HG02885 (cell line): ENCODE measurements at regions not wholly inside any gene's neighbourhood (a gene's known extent, or its start where the extent isn't known, plus 50 kb on each side); places are given as distances from the start of the nearest gene placed in this dataset.

Experiments
- ATAC-seq: cut with Tn5 transposase; IDR thresholded peaks from one replicate; pipeline ENCODE4 v1.9.1; 2021; ENCODE audit warnings: mild to moderate bottlenecking; ENCODE audit not compliant: unreplicated experiment, poor library complexity

DNA sequence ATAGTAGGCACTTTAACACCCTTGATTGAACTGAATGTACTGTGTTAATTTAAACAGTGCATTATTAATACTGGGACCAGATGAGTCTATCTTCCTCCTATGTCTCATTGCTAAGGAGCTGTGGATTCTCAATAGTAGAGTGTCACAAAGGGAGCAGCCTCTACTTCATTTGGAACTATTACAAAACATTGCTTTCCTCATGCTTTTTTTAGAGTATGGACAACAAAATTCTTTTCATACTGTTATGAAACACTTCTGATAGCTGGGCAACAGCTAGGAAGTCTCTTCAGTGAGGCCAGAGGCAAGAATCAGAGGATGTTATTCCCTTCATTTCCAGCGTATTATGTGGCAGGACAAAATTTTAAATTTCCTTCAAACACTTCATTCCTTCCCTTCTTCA, 160.8 kb downstream of the FBXO8 start:
- ATAC-seq: no peak

DNA sequence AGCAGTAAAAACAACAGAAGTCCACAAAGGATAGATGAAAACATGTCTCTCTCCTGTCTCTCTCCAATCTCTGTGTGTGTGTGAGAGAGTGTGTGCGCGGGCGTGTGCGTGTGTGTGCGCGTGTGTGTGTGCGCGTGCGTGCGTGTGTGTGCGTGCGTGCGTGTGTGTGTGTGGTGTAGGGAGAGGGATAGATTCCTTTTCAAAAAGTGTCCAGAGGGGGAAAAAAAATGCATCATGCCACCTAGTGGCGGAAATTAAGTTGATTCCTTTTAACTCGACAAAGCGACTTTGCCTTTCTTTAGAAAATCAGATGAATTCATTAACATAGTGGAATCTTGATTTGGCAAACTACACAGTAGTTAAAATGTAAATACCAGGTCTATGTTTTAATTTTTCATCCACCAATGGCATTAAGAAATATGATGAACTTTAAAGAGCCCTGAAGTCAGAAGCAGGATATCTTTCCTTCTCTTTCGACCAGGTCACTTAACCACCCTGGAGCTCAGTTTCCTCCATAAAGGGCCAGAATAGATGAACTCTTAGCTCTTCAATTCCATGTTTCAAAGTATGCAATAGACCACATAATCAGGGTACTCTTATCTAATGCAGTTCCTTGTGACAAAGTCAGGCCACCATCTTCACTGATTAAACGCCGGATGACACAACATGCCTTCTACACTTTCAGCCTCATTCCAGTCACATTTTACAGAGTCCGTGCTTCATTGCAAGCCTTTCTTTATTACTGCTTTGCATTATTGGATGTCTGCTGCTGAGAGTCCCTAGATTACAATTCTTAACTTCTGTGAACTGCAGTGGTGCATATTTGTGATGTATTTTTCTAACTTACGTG, 162.8 kb downstream of the FBXO8 start:
- peak; percentile 75 for ATAC-seq

DNA sequence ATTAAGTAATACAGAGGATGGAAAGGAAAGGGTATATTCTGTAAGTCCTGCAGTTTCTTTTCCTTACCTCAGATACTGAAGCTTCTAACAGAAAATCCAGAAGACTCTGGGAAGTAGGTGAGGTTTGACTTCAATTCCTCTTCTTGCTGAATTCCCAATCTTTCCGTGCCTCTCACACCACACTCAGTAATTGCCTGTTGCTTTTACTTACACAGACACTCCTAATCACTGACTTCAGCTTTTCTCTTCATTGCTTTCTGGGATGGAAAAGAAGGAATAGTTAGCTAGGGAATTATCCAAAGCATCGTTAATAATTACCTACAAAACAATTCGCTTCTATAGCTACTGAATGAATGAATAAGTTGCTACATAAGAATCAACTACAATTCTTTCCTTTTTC, 163.6 kb downstream of the FBXO8 start:
- ATAC-seq: no peak

DNA sequence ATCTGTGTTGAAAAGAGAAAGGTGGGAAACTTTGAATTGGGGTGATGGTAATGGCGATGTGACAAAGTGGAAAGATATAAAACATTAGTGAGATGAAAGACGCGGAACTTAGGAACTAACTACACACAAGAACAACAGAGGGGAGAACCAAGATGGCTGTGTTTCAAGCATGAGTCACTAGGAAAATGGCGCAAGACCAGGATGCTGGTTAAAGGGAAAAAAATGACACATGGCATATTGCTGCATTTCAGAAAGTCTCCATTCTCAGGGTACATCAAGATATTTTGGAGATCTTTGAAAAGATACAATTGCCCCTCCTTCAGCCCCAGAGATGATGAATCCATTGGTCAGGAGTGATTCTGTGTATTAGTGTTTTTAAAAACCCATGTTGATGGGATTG, 164.4 kb downstream of the FBXO8 start:
- no peak for ATAC-seq

DNA sequence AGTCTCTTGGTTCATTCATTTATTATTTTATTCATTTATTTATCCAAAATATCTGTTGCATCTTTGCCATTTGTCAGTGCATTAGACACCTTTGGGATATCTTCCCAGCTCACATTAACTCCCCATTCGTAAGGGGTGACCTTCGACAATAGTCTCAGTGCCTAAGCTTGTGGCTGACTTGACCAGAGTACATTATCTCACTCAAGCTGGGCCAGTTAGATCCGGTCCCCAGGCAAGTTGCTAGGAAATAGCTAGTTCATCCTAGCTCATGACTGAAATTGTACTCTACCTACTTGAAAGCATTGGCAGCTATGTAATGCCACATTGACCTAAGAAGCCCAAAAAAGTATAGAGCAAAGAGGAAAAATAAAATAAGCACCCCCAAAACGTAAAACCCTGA, 165.3 kb downstream of the FBXO8 start:
- no peak for ATAC-seq

GRCh38 chr4:174117445-174117844, 166.0 kb downstream of the FBXO8 start:
- no peak for ATAC-seq

DNA sequence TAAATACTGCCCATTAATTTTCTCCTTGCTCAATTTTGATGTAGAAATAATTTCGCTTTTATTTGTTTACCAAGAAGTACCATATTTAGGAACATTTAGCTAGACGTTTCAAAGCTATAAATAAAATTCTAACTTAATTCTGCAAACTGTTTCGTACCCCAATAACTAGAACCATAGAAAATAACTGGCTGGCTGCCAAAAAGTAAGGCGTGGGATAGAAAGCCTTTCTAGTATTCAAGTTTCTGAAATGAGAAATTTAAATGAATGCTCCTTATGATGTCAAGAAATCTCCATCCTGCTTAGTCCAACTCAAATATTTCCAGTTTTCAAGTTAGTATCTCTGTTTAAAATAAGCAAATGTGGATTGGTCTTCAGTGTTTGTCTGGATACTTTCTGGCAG, 167.4 kb downstream of the FBXO8 start:
- no peak for ATAC-seq

DNA sequence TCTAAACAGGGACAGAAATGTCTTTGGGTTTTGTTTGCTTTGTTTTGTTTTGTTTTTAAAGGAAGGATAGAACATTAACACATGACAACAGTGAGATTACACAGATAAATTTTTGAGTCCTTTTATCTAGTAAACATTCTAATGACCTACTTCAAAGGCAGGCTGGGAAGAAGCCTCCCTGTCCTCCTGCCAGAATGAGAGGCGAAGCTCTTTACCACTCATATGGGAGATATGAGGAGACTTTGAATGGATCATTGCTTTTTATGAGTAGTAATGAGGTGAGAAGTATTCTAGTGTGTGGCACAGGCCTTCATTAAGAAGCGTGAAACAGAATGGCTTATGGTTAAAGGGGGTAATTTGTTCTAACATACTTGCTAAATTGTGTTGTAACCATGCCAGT, 172.0 kb downstream of the FBXO8 start:
- no peak for ATAC-seq

DNA sequence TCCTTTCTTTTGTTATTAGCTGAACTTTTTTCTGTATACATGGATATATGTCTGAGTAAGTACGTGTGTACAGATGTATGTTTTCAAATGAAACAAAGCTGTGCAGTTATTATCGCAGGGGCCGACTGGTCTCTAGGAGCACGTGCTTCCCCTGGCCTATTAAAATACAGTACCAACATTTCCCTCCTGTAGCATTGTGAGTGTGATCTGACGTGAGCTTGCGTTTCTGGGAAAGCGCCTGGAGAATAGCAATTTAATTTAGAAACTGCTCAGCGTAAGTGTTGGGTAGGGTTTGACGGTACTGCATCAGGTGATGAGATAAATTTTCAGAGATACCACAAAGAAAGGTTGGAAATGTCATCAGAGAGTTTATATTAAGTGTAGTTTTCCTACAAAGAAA, 173.3 kb downstream of the FBXO8 start:
- no peak for ATAC-seq

DNA sequence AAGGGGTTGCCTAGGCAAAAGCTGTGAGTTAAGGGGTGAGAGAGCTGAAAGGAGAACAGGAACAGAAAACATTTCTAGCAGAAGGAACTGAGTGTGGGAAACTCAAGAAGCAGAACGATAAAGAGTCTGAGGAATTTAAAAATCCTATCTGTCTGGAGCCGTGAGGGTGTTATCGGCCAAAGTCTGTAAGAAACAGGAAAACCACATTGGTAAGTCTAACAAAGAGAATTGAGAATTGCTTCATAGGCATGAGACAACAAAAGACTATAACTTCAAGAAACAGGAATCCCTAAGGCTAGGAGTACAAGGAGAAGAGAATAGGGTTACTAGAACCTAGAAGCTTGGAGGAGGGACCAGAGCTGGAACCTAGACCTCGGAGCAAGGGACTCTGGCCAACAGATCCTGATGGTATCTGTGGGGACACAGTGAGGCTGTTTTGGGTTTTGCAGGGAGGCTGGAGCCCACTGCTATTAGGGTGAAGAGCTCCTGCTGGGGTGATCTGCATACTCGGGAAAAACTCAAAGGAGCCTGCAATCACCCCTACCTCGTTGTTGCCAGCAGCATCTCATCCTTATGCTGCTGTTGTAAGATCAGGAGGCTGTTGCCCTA, 175.6 kb downstream of the FBXO8 start:
- no peak for ATAC-seq

- ATAC-seq: no peak
Measured at GRCh38 chr4:174105202-174105601, 178.3 kb downstream of the FBXO8 start.

DNA sequence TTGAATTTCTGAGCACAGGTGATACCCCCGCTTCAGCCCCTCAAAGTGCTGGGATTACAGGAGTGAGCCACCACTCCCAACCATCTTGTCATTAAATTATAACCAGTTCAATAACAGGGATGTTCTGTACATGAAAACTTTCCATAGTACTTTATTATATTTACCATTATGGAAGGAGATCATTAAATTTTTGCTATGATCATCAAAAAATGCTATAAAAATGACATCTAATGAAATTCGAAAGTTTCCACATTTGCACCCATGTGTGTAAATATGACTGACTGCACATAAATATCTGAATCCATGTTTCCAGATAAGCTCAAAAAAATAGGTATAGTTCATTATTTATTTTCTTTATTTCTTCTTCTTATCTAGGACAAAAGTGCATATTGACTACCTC, 182.6 kb downstream of the FBXO8 start:
- ATAC-seq: no peak

DNA sequence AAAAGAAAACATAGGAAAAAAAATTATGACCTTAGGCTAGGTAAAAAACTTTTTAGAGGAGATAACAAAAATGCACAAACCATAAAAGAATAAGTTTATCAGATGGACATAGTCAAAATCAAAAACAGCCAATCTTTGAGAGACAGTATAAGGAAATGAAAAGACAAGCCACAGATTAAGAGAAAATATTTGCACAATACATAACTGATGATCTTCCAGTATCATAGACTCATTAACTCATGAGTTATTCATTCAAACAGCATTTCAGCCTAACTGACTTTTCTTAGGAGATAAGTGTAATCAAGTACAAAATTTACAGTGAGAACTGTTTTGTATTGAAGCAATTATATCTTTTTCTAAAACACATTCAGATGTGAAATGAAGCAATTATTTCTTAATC, 183.8 kb downstream of the FBXO8 start:
- no peak for ATAC-seq

DNA sequence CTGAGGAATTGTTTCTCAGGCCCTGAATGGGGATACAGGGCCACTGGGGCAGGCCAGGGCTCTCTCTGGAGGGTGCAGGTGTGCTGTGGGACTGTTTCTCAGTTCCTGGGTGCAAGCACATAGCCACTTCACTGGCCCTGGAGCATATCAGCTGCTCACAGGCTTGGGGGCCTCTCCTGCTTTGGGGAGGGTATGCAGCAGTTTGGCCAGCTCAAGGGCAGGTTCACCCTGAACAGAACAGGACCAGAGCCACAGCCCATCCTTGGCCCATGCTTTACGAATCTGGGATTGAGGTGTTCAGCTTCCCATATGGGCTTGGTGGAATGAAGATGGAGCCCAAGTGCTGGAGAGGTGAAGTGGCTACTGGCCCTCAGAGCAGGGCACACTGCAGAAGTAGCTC, 186.5 kb downstream of the FBXO8 start:
- ATAC-seq: no peak

DNA sequence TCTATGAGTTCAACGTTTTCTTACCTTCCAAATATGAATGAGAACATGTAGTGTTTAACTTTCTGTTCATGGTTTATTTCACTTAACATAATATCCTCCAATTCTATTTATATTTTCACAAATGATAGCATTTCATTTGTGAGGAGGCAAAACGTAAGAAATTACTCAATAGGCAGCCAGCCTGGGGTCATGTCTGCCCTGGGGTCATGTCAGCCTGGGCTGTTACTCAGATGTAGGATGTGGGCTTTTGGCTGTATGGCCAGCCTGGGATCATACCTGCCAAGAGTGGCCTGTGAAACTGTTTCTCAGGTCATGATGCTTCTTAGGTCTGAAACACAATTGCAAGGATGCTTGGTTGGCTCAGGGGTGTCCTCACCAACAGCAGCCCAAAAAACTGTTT, 187.0 kb downstream of the FBXO8 start:
- ATAC-seq: no peak

- ATAC-seq: no peak
Measured at GRCh38 chr4:174091130-174091529, 192.3 kb downstream of the FBXO8 start.

GRCh38 chr4:174089711-174090110, 193.8 kb downstream of the FBXO8 start:
- no peak for ATAC-seq

- ATAC-seq: no peak
Measured at GRCh38 chr4:174088795-174089194, 194.7 kb downstream of the FBXO8 start.

DNA sequence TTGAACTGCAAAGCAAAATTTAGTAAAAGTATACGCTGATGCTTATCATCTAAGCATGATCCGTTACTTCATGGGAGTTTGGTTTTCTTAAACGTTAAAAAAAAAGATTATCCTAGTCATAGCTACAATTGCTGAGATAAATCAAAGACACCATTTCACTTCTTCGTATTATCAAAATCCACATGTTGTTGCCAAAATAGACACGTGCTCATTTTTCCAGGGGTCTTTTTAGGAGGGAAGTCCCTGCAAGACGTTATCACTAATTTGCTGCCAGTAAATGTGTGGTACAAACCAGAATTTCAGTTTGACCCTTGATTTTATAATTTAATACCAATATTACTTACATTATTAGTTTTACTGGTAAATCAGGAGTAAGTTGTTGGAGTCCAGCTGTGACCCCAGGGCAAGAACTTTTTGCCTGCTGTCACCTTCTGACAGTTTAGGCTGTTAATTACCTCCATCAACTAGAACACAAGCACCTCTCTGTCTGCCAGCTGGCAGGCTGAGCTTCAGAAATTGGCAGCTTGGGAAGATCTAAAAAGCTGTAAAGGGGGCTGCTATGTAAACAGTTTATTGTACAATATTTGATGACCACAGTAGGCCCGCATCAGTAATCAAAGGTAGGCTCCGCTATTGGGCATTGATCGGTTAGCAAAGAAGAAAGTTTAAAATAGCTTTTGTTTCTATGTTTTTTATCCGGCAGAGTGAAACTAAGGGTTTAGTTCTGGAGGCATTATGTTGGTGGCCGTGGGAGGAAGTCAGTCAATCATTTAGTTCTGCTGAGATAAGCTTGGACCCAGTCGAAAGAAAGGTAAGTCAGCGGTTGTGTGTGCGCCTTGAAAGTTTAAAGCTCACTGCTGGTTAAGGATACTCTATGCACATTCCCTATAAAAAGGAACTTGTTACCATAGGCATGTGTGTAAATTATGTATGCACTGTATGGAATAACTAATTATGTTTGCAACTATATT, 196.4 kb downstream of the FBXO8 start:
- ATAC-seq: no peak

DNA sequence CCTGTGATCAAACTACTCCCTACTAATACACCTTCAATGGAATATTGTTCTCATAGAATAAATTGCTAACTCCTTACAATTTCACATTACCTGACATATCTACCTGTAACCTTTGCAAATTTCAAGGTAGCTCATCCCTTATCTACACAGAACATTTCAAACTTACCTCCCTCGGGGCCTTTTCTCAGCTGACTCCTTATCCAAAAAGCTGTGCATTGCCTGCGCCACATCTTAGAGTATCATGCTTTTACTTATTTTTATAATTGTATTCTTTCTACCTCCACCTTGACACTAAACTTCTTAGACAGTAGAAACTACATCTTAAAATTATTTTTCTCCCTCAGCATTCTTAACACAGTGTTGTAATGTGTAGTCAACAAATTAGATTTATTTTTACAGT, 198.5 kb downstream of the FBXO8 start:
- no peak for ATAC-seq

DNA sequence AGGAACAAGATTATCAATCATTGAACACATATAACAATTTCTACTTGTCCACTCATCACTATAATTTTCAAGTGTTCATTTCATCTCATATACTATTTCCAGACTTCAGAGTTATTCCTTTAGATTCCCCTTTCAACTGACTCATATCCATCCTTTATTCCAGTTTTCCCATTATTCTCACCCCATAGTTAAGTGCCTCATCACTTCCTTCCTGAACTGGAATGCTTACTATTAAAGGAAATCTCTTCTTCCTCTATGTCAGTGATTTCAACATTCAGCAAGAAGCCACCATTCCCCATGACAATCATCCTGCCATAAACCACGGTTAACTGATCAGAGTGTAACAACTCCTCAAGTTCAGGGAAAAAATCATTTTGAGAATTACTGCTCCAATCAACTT, 198.9 kb downstream of the FBXO8 start:
- ATAC-seq: no peak
